ENCODE measurements at regions not wholly inside any gene's neighbourhood (a gene's known extent, or its start where the extent isn't known, plus 50 kb on each side); places are given as distances from the start of the nearest gene placed in this dataset.

- TF ChIP-seq CTCF (conservative IDR thresholded peaks at IDR 0.05; ENCODE audit: control insufficient read depth, insufficient read depth, low read depth, low read length) = no peak
- no peak for DNase-seq (ENCODE audit: low read depth)
- H3K4me3 ChIP-seq (ENCODE audit: control insufficient read depth, low read depth, low read length) = no peak overlapping the region
These were observed 198.1 kb downstream of the C9orf50 start for GRCh38 chr9:129422843-129423192.

- no peak overlapping the region for H3K4me3 ChIP-seq (ENCODE audit: control insufficient read depth, low read depth, low read length)
- no peak for TF ChIP-seq CTCF (conservative IDR thresholded peaks at IDR 0.05; ENCODE audit: control insufficient read depth, insufficient read depth, low read depth, low read length)
- DNase-seq (ENCODE audit: low read depth) = no peak
These were observed 198.7 kb downstream of the C9orf50 start for GRCh38 chr9:129422032-129422842.

GRCh38 chr9:129421371-129421770, 199.5 kb downstream of the C9orf50 start:
- DNase-seq (ENCODE audit: low read depth) = no peak
- no peak for TF ChIP-seq CTCF (conservative IDR thresholded peaks at IDR 0.05; ENCODE audit: control insufficient read depth, insufficient read depth, low read depth, low read length)
- H3K4me3 ChIP-seq (ENCODE audit: control insufficient read depth, low read depth, low read length) = no peak overlapping the region

GRCh38 chr9:129420721-129421120, 200.2 kb downstream of the C9orf50 start:
- no peak overlapping the region for H3K4me3 ChIP-seq (ENCODE audit: control insufficient read depth, low read depth, low read length)
- TF ChIP-seq CTCF (conservative IDR thresholded peaks at IDR 0.05; ENCODE audit: control insufficient read depth, insufficient read depth, low read depth, low read length) = no peak
- no peak for DNase-seq (ENCODE audit: low read depth)

GRCh38 chr9:129419382-129419899, 201.5 kb downstream of the C9orf50 start:
- no peak for TF ChIP-seq CTCF (conservative IDR thresholded peaks at IDR 0.05; ENCODE audit: control insufficient read depth, insufficient read depth, low read depth, low read length)
- no peak overlapping the region for H3K4me3 ChIP-seq (ENCODE audit: control insufficient read depth, low read depth, low read length)
- DNase-seq (ENCODE audit: low read depth) = no peak

GRCh38 chr9:129418451-129418850, 202.4 kb downstream of the C9orf50 start:
- no peak for DNase-seq (ENCODE audit: low read depth)
- no peak for TF ChIP-seq CTCF (conservative IDR thresholded peaks at IDR 0.05; ENCODE audit: control insufficient read depth, insufficient read depth, low read depth, low read length)
- no peak overlapping the region for H3K4me3 ChIP-seq (ENCODE audit: control insufficient read depth, low read depth, low read length)

Measured in fibroblast of mammary gland (primary cell).